H1 (cell line): ENCODE measurements at regions not wholly inside any gene's neighbourhood (a gene's known extent, or its start where the extent isn't known, plus 50 kb on each side); places are given as distances from the start of the nearest gene placed in this dataset.

Experiments used
- CTCF ChIA-PET: fragments of 300-600 bp; sonication (Branson Sonifier 250); formaldehyde crosslinking; loops from one replicate; lab custom pipeline; 2021; ENCODE audit not compliant: partially characterized antibody; lab: Charles Lee
- POLR2A ChIA-PET: fragments of 300-600 bp; sonication (Branson Sonifier 250); formaldehyde crosslinking; loops from one replicate; lab custom pipeline; 2021; ENCODE audit warnings: inconsistent platforms; ENCODE audit not compliant: partially characterized antibody; lab: Charles Lee
- DNase-seq, 2 experiments: peaks; one replicate each; pipeline versions ENCODE4 v3.0.0 to v3.0.0-alpha.2; 2010 to 2022; ENCODE audit warnings: low spot score in 2 of 2, low read depth in 1 of 2, mixed read lengths in 1 of 2
- FAIRE-seq: peaks from 2 replicates; lab custom pipeline; 2011; peaks lifted over from hg19 to GRCh38; lab: Jason Lieb, UNC
- H2AFZ ChIP-seq: 2 replicates; pipeline ENCODE4 v1.8.1; 2012; ENCODE audit warnings: low read length, inconsistent platforms
- H2AK5ac ChIP-seq: 2 replicates; pipeline ENCODE4 v1.6.1; 2013; ENCODE audit warnings: low read depth, low read length
- H2BK120ac ChIP-seq: replicated peaks from 2 replicates; pipeline ENCODE3; 2013; ENCODE audit warnings: low read depth, low read length, inconsistent platforms
- H2BK12ac ChIP-seq: 2 replicates; pipeline ENCODE4 v1.6.1; 2013; ENCODE audit warnings: low read depth, low read length
- H2BK15ac ChIP-seq: 2 replicates; pipeline ENCODE4 v1.6.1; 2013; ENCODE audit warnings: low read length
- H2BK20ac ChIP-seq: 2 replicates; pipeline ENCODE4 v1.6.1; 2013; ENCODE audit warnings: low read length
- H2BK5ac ChIP-seq: 2 replicates; pipeline ENCODE4 v1.6.1; 2013; ENCODE audit warnings: low read depth, low read length
- H3K14ac ChIP-seq: 2 replicates; pipeline ENCODE4 v1.6.1; 2013; ENCODE audit warnings: inconsistent platforms; ENCODE audit not compliant: insufficient read length
- H3K18ac ChIP-seq: 2 replicates; pipeline ENCODE4 v1.6.1; 2013; ENCODE audit warnings: low read length; ENCODE audit errors: extremely low read depth
- H3K23ac ChIP-seq: 2 replicates; pipeline ENCODE4 v1.6.1; 2013; ENCODE audit warnings: inconsistent platforms; ENCODE audit not compliant: insufficient read length
- H3K23me2 ChIP-seq: 2 replicates; pipeline ENCODE4 v1.6.1; 2013; ENCODE audit warnings: low read depth, low read length
- H3K27ac ChIP-seq: 2 replicates; pipeline ENCODE4 v1.6.1; 2011; ENCODE audit warnings: low read depth, low read length, inconsistent platforms
- H3K27me3 ChIP-seq, 4 experiments: replicated peaks in 1 of 4; 1 replicate in 1 of 4; 2 replicates in 3 of 4; pipeline versions ENCODE4 v1.6.1 to v1.8.1; 2011 to 2013; ENCODE audit warnings: low read length in 3 of 4, mild to moderate bottlenecking in 3 of 4, inconsistent platforms in 2 of 4, mixed read lengths in 2 of 4, moderate library complexity in 1 of 4; ENCODE audit not compliant: control insufficient read depth in 3 of 4, insufficient read depth in 3 of 4; ENCODE audit errors: extremely low read depth in 1 of 4
- H3K36me3 ChIP-seq, 4 experiments: 2 replicates each; pipeline versions ENCODE4 v1.6.1 to v1.8.1; 2011 to 2013; ENCODE audit warnings: mild to moderate bottlenecking in 4 of 4, low read length in 3 of 4, moderate library complexity in 2 of 4, control low read depth in 1 of 4, inconsistent platforms in 1 of 4; ENCODE audit not compliant: insufficient read depth in 4 of 4, control insufficient read depth in 2 of 4
- H3K4ac ChIP-seq: replicated peaks from 2 replicates; pipeline ENCODE3; 2013; ENCODE audit warnings: low read length, low read depth, mixed read lengths, inconsistent platforms; ENCODE audit not compliant: insufficient read length
- H3K4me1 ChIP-seq, 4 experiments: replicated peaks in 1 of 4; 1 replicate in 1 of 4; 2 replicates in 3 of 4; pipeline versions ENCODE4 v1.6.1 to v1.8.1; 2011 to 2013; ENCODE audit warnings: low read length in 3 of 4, inconsistent platforms in 2 of 4, mixed read lengths in 1 of 4; ENCODE audit not compliant: insufficient read depth in 4 of 4, control insufficient read depth in 3 of 4
- H3K4me2 ChIP-seq, 2 experiments: 2 replicates each; pipeline versions ENCODE4 v1.6.1 to v1.8.1; 2011 to 2013; ENCODE audit warnings: low read depth in 2 of 2, low read length in 2 of 2, control low read depth in 1 of 2, inconsistent platforms in 1 of 2, mild to moderate bottlenecking in 1 of 2; ENCODE audit not compliant: insufficient read depth in 1 of 2
- H3K4me3 ChIP-seq, 4 experiments: fragments of 200-600, 300-600 bp in 1 of 4; sonication (generic), shearing (Covaris generic), sonication (Bioruptor Twin) in 1 of 4; 2 replicates each; pipeline versions ENCODE4 v1.5.1 to v1.8.1; 2011 to 2016; ENCODE audit warnings: low read length in 4 of 4, low read depth in 3 of 4, control low read depth in 2 of 4, inconsistent platforms in 2 of 4, mild to moderate bottlenecking in 2 of 4, mixed read lengths in 1 of 4, moderate library complexity in 1 of 4; ENCODE audit not compliant: insufficient read depth in 2 of 4; ENCODE audit errors: extremely low read depth in 1 of 4
- H3K56ac ChIP-seq: replicated peaks from 2 replicates; pipeline ENCODE3; 2013; ENCODE audit warnings: low read depth, mild to moderate bottlenecking, mixed read lengths, low read length, inconsistent platforms; ENCODE audit not compliant: insufficient read length
- H3K79me1 ChIP-seq: 2 replicates; pipeline ENCODE4 v1.6.1; 2013; ENCODE audit warnings: low read depth, low read length, control low read depth
- H3K79me2 ChIP-seq, 2 experiments: 2 replicates each; pipeline versions ENCODE4 v1.6.1 to v1.8.1; 2012 to 2013; ENCODE audit warnings: low read length in 2 of 2, mild to moderate bottlenecking in 2 of 2, inconsistent platforms in 1 of 2; ENCODE audit not compliant: insufficient read depth in 2 of 2, control insufficient read depth in 1 of 2
- H3K9ac ChIP-seq, 4 experiments: replicated peaks in 1 of 4; 1 replicate in 1 of 4; 2 replicates in 3 of 4; pipeline versions ENCODE4 v1.6.1 to v1.8.1; 2011 to 2013; ENCODE audit warnings: low read depth in 3 of 4, low read length in 3 of 4, control low read depth in 2 of 4, mild to moderate bottlenecking in 2 of 4, moderate library complexity in 2 of 4, inconsistent platforms in 1 of 4; ENCODE audit errors: extremely low read depth in 1 of 4
- H3K9me3 ChIP-seq, 2 experiments: 2 replicates each; pipeline versions ENCODE4 v1.6.1 to v1.8.1; 2012 to 2013; ENCODE audit warnings: mild to moderate bottlenecking in 2 of 2, moderate library complexity in 2 of 2, control low read depth in 1 of 2, inconsistent platforms in 1 of 2, low read depth in 1 of 2, low read length in 1 of 2, mixed read lengths in 1 of 2; ENCODE audit not compliant: insufficient read depth in 2 of 2
- H4K20me1 ChIP-seq, 2 experiments: replicated peaks in 1 of 2; 2 replicates each; pipeline versions ENCODE3 to v1.8.1; 2011 to 2013; ENCODE audit warnings: inconsistent platforms in 2 of 2, low read length in 2 of 2, mild to moderate bottlenecking in 1 of 2; ENCODE audit not compliant: insufficient read depth in 2 of 2, control insufficient read depth in 1 of 2
- H4K5ac ChIP-seq: 2 replicates; pipeline ENCODE4 v1.6.1; 2013; ENCODE audit warnings: low read length, low read depth, mixed read lengths, inconsistent platforms; ENCODE audit not compliant: insufficient read length
- H4K8ac ChIP-seq: 2 replicates; pipeline ENCODE4 v1.8.0; 2013; ENCODE audit warnings: mild to moderate bottlenecking, moderate library complexity, low read length, inconsistent platforms; ENCODE audit not compliant: insufficient read depth; ENCODE audit errors: extremely low read depth
- H4K91ac ChIP-seq: replicated peaks from 2 replicates; pipeline ENCODE3; 2013; ENCODE audit warnings: low read length, mixed read lengths, inconsistent platforms; ENCODE audit not compliant: insufficient read length
- BACH1 ChIP-seq: IDR thresholded peaks from 2 replicates; pipeline ENCODE4 v1.6.1; 2012; ENCODE audit warnings: low read length, improper control_type of control experiment
- CBX5 ChIP-seq: fragments of 300-800, 300-1000 bp; sonication (generic); IDR thresholded peaks from 2 replicates; pipeline ENCODE4 v1.7.1; 2016; ENCODE audit warnings: antibody characterized with exemption, low read length, low read depth
- SAP30 ChIP-seq: fragments of 300-600 bp; sonication (generic); IDR thresholded peaks from 2 replicates; pipeline ENCODE4 v1.7.1; 2012; ENCODE audit warnings: low read length, moderate library complexity, mild to moderate bottlenecking, inconsistent platforms; ENCODE audit not compliant: insufficient read depth, insufficient replicate concordance
- USF2 ChIP-seq: IDR thresholded peaks from 2 replicates; pipeline ENCODE4 v1.6.1; 2011; ENCODE audit warnings: low read length, improper control_type of control experiment
- WGBS, 2 experiments: shearing (Covaris generic) in 1 of 2; methylation state at CpG; one replicate each; pipeline versions ENCODE4 v1.1.6 to v1.1.7; 2013 to 2015; ENCODE audit warnings: low lambda C conversion rate in 2 of 2, mixed read lengths in 2 of 2, inconsistent platforms in 1 of 2, low coverage in 1 of 2, missing lambda C conversion rate in 1 of 2; ENCODE audit not compliant: insufficient replicate concordance in 2 of 2, insufficient coverage in 1 of 2, insufficient read length in 1 of 2; ENCODE audit errors: extremely low coverage in 1 of 2, missing lambda C conversion rate in 1 of 2; 5-methylcytosine and 5-hydroxymethylcytosine counted together

- Histone ChIP-seq H3K4ac (no peak overlapping the region), H3K9me3 (0 out of 4 replicates have a peak, but pooled peaks cover 0 to 7% of the 10 kb centered on the region in 2 experiments), H2AK5ac (no peak overlapping the region), H2BK120ac (no peak overlapping the region), H3K23ac (no peak overlapping the region), H4K91ac (no peak overlapping the region), H3K79me1 (no peaks in the 10 kb centered on the region), H2BK20ac (no peak overlapping the region), H2AFZ (no peak overlapping the region), H3K18ac (no peak overlapping the region), H4K20me1 (peaks cover 0 to 4% of the 10 kb centered on the region in 2 experiments), H3K9ac (no peak overlapping the region), H3K36me3 (no peaks in the 10 kb centered on the region), H2BK12ac (no peak overlapping the region), H3K56ac (no peak overlapping the region), H2BK15ac (no peak overlapping the region), H2BK5ac (no peak overlapping the region), H3K4me3 (no peak overlapping the region), H3K14ac (no peak overlapping the region), H3K27ac (no peak overlapping the region), H3K79me2 (no peaks in the 10 kb centered on the region), H4K8ac (no peak overlapping the region), H3K27me3 (no peaks in the 10 kb centered on the region), H3K23me2 (peaks cover 10% of the 10 kb centered on the region; the same call in 1 of the 2 replicates), H4K5ac (no peak overlapping the region), H3K4me2 (no peak overlapping the region), H3K4me1 (no peaks in the 10 kb centered on the region)
- FAIRE-seq: no peak
- no peak for DNase-seq
- no peak for TF ChIP-seq USF2
- TF ChIP-seq SAP30: no peak
- no peak for TF ChIP-seq BACH1
- no peak for TF ChIP-seq CBX5
- ChIA-PET POLR2A (interaction anchor here (0.7 to 0.9 kb wide), 2 partner anchors 10 to 17 kb away, joined by 3 read pairs; no protein-coding TSS in a partner anchor), CTCF (interaction anchor here (0.9 to 1.4 kb wide), 3 partner anchors 20 to 54 kb away, joined by 3 to 4 read pairs (median 3); no protein-coding TSS in a partner anchor)
- WGBS, 2 experiments: 95% methylated on average over 4 of the region's 4 CpGs; no CpG with 5 or more reads in 1 of the 2 experiments
These were observed 63.2 kb downstream of the RRM2 start for GRCh38 chr2:10185755-10186154.
